Neural cell (in vitro differentiated cells): ENCODE measurements at regions not wholly inside any gene's neighbourhood (a gene's known extent, or its start where the extent isn't known, plus 50 kb on each side); places are given as distances from the start of the nearest gene placed in this dataset.

ENCODE experiments used
- POLR2AphosphoS5 ChIP-seq: IDR thresholded peaks from 2 replicates; pipeline ENCODE4 v1.6.1; 2012
- TF ChIP-seq, protein P1 (sequence below): fragments of 450-650 bp; IDR thresholded peaks from 2 replicates; pipeline ENCODE4 v1.5.1; 2014; ENCODE audit warnings: antibody characterized with exemption, mild to moderate bottlenecking, moderate library complexity; ENCODE audit not compliant: poor library complexity, severe bottlenecking

DNA sequence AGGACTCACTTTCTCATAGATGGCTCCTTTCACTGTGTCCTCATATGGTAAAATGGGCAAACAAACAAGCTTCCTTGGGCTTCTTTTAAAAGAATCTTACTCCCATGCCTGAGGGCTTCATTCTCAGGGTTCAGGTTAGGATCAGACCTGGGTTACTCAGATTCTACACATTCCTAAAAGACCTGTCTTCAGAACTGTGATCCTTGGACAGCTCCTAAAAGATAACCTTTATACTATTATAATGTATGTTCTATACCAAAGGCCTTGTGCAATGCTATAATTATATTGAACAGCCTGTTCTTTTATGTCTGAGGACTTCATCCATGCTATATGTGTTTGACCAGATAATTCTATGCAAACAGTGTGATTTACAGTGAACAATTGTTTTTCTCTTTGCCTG lies 264.4 kb upstream of the CDH10 start:
- TF ChIP-seq POLR2AphosphoS5, result no peak
- TF ChIP-seq, protein P1, sequence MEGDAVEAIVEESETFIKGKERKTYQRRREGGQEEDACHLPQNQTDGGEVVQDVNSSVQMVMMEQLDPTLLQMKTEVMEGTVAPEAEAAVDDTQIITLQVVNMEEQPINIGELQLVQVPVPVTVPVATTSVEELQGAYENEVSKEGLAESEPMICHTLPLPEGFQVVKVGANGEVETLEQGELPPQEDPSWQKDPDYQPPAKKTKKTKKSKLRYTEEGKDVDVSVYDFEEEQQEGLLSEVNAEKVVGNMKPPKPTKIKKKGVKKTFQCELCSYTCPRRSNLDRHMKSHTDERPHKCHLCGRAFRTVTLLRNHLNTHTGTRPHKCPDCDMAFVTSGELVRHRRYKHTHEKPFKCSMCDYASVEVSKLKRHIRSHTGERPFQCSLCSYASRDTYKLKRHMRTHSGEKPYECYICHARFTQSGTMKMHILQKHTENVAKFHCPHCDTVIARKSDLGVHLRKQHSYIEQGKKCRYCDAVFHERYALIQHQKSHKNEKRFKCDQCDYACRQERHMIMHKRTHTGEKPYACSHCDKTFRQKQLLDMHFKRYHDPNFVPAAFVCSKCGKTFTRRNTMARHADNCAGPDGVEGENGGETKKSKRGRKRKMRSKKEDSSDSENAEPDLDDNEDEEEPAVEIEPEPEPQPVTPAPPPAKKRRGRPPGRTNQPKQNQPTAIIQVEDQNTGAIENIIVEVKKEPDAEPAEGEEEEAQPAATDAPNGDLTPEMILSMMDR, result no peak
